WTC11 (cell line): ENCODE measurements at regions not wholly inside any gene's neighbourhood (a gene's known extent, or its start where the extent isn't known, plus 50 kb on each side); places are given as distances from the start of the nearest gene placed in this dataset.

Experiments used
- GABPB1 ChIP-seq: sonication (generic); formaldehyde crosslinking; IDR thresholded peaks from 2 replicates; pipeline ENCODE4 v1.8.1; 2023; ENCODE audit warnings: mild to moderate bottlenecking, missing genetic modification reagents
- KAT7 ChIP-seq: sonication (generic); formaldehyde crosslinking; IDR thresholded peaks from 2 replicates; pipeline ENCODE4 v1.8.1; 2023; ENCODE audit warnings: missing genetic modification reagents, mild to moderate bottlenecking, borderline replicate concordance
- TF ChIP-seq, protein P1 (sequence below): sonication (generic); formaldehyde crosslinking; IDR thresholded peaks from 2 replicates; pipeline ENCODE4 v1.8.1; 2023; ENCODE audit warnings: mild to moderate bottlenecking, missing genetic modification reagents, moderate library complexity
- TF ChIP-seq, protein P2 (sequence below): fragments of 200-600 bp; IDR thresholded peaks from 2 replicates; pipeline ENCODE4 v1.8.0; 2022; ENCODE audit warnings: antibody characterized with exemption
- TF ChIP-seq, protein P3 (sequence below): sonication (generic); formaldehyde crosslinking; IDR thresholded peaks from 2 replicates; pipeline ENCODE4 v1.8.0; 2022; ENCODE audit warnings: mild to moderate bottlenecking, missing genetic modification reagents
- TF ChIP-seq, protein P4 (sequence below): sonication (generic); formaldehyde crosslinking; IDR thresholded peaks from 2 replicates; pipeline ENCODE4 v1.8.1; 2022; ENCODE audit warnings: low read depth, mild to moderate bottlenecking, moderate library complexity, missing genetic modification reagents, borderline replicate concordance

DNA sequence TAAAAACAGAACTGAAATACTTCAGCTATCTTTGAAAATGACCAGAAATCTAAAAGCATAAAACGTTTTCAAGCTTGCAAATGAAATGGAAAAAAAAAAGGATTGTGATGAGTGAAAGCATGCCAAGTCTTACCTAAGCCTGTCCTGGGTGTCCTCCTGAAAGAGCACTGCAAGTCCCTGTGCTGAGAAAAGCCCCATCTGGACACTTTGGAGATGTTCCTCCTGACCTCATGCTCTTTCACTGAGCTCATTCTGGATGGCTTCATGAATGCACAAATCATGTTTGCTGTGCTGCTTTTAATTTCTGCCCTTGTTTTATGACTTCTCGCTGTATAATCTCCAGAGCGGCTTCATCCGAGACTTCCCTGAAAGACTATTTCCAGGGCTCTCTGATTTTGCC, 136.0 kb downstream of the SOD2 start:
- TF ChIP-seq, protein P1, sequence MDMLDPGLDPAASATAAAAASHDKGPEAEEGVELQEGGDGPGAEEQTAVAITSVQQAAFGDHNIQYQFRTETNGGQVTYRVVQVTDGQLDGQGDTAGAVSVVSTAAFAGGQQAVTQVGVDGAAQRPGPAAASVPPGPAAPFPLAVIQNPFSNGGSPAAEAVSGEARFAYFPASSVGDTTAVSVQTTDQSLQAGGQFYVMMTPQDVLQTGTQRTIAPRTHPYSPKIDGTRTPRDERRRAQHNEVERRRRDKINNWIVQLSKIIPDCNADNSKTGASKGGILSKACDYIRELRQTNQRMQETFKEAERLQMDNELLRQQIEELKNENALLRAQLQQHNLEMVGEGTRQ (CRISPR knock-in tag): no peak
- TF ChIP-seq, protein P2, sequence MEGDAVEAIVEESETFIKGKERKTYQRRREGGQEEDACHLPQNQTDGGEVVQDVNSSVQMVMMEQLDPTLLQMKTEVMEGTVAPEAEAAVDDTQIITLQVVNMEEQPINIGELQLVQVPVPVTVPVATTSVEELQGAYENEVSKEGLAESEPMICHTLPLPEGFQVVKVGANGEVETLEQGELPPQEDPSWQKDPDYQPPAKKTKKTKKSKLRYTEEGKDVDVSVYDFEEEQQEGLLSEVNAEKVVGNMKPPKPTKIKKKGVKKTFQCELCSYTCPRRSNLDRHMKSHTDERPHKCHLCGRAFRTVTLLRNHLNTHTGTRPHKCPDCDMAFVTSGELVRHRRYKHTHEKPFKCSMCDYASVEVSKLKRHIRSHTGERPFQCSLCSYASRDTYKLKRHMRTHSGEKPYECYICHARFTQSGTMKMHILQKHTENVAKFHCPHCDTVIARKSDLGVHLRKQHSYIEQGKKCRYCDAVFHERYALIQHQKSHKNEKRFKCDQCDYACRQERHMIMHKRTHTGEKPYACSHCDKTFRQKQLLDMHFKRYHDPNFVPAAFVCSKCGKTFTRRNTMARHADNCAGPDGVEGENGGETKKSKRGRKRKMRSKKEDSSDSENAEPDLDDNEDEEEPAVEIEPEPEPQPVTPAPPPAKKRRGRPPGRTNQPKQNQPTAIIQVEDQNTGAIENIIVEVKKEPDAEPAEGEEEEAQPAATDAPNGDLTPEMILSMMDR: no peak
- TF ChIP-seq, protein P3, sequence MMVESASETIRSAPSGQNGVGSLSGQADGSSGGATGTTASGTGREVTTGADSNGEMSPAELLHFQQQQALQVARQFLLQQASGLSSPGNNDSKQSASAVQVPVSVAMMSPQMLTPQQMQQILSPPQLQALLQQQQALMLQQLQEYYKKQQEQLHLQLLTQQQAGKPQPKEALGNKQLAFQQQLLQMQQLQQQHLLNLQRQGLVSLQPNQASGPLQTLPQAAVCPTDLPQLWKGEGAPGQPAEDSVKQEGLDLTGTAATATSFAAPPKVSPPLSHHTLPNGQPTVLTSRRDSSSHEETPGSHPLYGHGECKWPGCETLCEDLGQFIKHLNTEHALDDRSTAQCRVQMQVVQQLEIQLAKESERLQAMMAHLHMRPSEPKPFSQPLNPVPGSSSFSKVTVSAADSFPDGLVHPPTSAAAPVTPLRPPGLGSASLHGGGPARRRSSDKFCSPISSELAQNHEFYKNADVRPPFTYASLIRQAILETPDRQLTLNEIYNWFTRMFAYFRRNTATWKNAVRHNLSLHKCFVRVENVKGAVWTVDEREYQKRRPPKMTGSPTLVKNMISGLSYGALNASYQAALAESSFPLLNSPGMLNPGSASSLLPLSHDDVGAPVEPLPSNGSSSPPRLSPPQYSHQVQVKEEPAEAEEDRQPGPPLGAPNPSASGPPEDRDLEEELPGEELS (CRISPR knock-in tag): no peak
- TF ChIP-seq, protein P4, sequence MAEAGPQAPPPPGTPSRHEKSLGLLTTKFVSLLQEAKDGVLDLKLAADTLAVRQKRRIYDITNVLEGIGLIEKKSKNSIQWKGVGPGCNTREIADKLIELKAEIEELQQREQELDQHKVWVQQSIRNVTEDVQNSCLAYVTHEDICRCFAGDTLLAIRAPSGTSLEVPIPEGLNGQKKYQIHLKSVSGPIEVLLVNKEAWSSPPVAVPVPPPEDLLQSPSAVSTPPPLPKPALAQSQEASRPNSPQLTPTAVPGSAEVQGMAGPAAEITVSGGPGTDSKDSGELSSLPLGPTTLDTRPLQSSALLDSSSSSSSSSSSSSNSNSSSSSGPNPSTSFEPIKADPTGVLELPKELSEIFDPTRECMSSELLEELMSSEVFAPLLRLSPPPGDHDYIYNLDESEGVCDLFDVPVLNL: no peak
- TF ChIP-seq KAT7 (CRISPR knock-in tag) (no peak), GABPB1 (CRISPR knock-in tag) (no peak)
